ENCODE measurements at regions not wholly inside any gene's neighbourhood (a gene's known extent, or its start where the extent isn't known, plus 50 kb on each side); places are given as distances from the start of the nearest gene placed in this dataset.

- TF ChIP-seq, protein P1, sequence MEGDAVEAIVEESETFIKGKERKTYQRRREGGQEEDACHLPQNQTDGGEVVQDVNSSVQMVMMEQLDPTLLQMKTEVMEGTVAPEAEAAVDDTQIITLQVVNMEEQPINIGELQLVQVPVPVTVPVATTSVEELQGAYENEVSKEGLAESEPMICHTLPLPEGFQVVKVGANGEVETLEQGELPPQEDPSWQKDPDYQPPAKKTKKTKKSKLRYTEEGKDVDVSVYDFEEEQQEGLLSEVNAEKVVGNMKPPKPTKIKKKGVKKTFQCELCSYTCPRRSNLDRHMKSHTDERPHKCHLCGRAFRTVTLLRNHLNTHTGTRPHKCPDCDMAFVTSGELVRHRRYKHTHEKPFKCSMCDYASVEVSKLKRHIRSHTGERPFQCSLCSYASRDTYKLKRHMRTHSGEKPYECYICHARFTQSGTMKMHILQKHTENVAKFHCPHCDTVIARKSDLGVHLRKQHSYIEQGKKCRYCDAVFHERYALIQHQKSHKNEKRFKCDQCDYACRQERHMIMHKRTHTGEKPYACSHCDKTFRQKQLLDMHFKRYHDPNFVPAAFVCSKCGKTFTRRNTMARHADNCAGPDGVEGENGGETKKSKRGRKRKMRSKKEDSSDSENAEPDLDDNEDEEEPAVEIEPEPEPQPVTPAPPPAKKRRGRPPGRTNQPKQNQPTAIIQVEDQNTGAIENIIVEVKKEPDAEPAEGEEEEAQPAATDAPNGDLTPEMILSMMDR (IDR thresholded peaks at IDR 0.05; ENCODE audit: insufficient read depth, low read length, poor library complexity, severe bottlenecking): no peak
- TF ChIP-seq EZH2phosphoT487 (conservative IDR thresholded peaks at IDR 0.05; ENCODE audit: low read length): no peak
These were observed 52.3 kb upstream of the IKBKE start for GRCh38 chr1:206417774-206418614.

Measured in SU-DHL-6 (cell line).